ENCODE measurements at regions not wholly inside any gene's neighbourhood (a gene's known extent, or its start where the extent isn't known, plus 50 kb on each side); places are given as distances from the start of the nearest gene placed in this dataset.

DNA sequence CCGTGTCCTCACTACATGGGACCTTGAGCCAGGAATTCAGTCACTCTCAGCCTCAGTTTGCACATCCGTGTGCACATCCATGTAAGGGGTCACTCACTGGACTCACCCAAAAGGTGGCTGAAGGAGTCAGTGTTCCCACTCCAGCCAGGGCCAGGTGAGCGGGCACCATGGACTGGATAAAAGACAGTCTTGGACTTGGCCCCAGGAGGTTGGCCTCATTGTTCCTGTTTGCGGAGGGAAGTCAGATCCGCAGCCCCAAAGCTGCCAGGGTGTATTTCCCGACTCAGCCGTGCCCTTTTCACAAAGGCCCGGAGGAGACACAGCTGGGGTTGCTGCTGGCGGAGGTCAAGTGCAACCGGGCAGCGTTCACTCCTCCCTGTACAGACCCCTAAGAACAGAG lies 170.7 kb upstream of the MYL2 start:
- no peak for DNase-seq (ENCODE audit: extremely low read depth in 1 of 2, low read depth in 1 of 2)

- DNase-seq (ENCODE audit: extremely low read depth in 1 of 2, low read depth in 1 of 2): no peak
Observed at GRCh38 chr12:111089616-111090015, 169.2 kb upstream of the MYL2 start.

- no peak for DNase-seq (ENCODE audit: extremely low read depth in 1 of 2, low read depth in 1 of 2)
Observed at GRCh38 chr12:111088409-111088808, 168.0 kb upstream of the MYL2 start.

GRCh38 chr12:111086947-111087700 lies 166.7 kb upstream of the MYL2 start:
- no peak for DNase-seq (ENCODE audit: extremely low read depth in 1 of 2, low read depth in 1 of 2)

GRCh38 chr12:111085096-111085495 lies 164.7 kb upstream of the MYL2 start:
- DNase-seq (ENCODE audit: extremely low read depth in 1 of 2, low read depth in 1 of 2): no peak

GRCh38 chr12:111084605-111085004 lies 164.2 kb upstream of the MYL2 start:
- no peak for DNase-seq (ENCODE audit: extremely low read depth in 1 of 2, low read depth in 1 of 2)

DNA sequence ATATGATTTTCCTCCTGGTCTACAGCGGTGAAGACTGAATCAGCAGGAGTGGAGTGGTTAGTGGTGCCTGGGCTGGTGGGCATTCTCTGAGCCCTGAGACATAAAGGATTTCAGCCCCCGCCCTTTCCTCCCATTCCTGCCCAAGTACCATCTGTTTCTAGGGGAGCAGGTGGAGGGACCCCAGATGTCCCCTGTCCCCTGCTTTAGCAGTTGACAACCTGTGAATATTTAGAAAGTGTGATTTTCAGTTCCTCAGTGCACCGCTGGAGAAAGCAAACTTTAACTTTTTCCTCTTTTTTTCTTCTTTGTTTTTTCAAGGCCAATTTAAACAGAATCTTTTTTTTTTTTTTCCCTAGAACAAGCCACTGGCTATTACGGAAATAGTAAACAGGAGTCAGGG lies 163.8 kb upstream of the MYL2 start:
- DNase-seq (ENCODE audit: extremely low read depth in 1 of 2, low read depth in 1 of 2): no peak

DNA sequence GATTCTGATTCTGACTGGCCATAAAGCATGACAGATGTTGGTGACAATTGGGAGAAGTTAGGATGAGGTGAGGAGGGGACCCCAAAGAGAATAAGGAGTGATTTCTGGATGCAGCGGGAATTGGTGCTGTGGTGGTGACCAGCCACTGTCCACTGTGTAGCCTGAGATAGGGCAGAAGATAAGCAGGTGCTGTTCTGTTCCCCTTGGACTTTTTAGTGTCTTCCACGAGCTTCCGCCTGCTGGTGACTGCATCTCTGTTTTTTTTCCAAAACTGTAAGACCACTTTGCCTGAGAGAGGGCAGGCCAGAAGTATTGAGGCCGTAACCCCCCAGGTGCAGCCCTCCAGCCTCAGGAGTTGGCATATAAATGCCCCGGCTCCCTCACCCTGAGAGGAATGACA lies 161.2 kb upstream of the MYL2 start:
- no peak for DNase-seq (ENCODE audit: extremely low read depth in 1 of 2, low read depth in 1 of 2)

- DNase-seq (ENCODE audit: extremely low read depth in 1 of 2, low read depth in 1 of 2): no peak
Observed at GRCh38 chr12:111078731-111079130, 158.4 kb upstream of the MYL2 start.

DNA sequence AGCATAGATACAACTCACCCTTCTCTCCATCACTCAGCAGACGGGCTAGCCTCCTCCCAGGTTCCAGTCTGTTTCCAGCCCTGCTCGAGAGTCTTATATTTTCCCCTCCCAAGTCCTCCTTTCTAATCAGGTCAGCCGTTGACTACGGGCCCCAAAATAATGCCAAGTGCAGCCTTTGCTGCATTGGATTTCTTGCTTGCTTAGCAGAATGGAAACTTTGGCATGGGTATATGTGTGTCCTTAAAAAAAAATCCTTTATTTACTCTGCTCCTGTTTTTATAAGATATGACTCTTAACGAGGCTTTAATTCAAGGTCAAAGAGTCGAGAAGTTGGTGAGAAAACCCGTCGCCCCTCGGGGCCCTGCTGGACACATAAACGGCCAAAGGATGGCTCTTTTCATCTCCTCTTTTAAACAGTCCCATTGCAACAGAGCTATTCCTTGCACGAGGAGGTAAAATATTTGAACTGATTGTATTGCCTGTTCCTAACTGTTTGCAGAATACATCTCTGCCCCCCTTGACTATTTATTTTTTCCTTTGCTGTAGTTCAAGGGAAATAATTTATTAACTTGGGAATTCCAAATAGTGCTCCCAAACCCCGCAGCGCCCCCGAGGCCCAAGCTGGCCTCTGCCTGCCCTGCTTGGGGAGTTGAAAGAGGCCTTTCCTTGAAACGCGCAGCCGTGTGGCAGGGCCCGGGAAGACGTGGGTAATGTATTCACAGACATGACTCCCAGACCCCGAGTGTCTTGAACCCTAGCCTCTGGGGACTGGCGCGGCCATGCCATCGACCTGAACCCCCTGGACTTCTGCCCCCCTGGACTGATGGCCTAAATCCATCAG lies 156.5 kb upstream of the MYL2 start:
- DNase-seq (ENCODE audit: extremely low read depth in 1 of 2, low read depth in 1 of 2): no peak

- no peak for DNase-seq (ENCODE audit: extremely low read depth in 1 of 2, low read depth in 1 of 2)
Observed at GRCh38 chr12:111076199-111076598, 155.8 kb upstream of the MYL2 start.

GRCh38 chr12:111074965-111075364 lies 154.6 kb upstream of the MYL2 start:
- no peak for DNase-seq (ENCODE audit: extremely low read depth in 1 of 2, low read depth in 1 of 2)

DNA sequence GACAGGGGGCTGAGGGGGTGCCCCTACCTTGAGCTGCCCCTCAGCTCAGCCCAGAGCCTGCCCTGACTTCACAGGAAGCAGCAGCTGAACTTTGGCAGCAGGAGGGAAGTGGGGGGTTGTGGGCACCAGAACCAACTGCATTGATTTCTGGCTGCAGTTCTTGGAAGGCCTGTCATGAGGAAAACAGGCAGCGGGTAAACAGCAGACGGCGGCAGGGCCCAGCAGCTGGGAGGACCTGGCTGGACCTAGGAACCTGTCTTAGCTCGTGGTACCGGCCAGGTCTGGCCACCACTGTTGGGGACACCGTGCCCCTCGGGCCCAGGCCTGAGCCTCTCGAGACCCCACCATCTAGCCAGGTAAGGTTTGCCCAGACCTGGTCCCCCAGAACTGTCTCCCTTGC lies 154.2 kb upstream of the MYL2 start:
- no peak for DNase-seq (ENCODE audit: extremely low read depth in 1 of 2, low read depth in 1 of 2)

DNA sequence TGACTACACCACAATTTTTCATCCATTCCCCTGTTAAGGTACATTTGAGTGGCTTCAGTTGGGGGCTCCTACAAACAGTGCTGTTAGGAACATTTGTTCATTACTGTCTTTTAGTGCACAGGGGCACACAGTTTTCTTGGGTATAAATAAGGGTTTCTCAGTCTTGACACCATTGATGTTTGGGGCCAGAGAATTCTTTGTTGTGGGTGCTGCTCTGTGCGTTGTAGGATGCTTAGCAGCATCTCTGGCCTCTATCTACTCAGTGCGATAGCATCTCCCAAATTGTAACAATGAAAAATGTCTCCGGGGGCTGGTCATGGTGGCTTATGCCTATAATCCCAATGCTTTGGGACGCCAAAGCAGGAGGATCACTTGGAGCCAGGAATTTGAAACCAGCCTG lies 153.0 kb upstream of the MYL2 start:
- no peak for DNase-seq (ENCODE audit: extremely low read depth in 1 of 2, low read depth in 1 of 2)

DNA sequence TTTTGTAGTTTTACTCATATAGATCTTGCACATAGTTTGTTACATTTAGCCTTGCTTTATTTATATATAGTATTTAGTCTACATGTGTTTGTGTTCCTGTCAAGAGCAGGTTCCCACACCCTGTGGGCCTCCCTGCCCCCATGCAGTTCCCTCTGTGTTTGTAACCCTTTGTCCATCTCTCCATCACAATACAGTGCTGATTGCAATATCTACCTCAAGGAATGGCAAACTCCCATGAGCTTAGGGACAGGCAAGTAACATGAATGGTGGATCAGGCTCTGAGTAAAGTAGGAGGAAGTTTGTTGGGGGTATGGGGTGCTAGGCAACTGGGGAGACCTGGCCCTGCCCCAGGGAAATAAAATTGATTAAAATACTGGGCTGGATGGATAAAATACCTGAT lies 151.9 kb upstream of the MYL2 start:
- DNase-seq (ENCODE audit: extremely low read depth in 1 of 2, low read depth in 1 of 2): no peak

GRCh38 chr12:111069886-111070285 lies 149.5 kb upstream of the MYL2 start:
- DNase-seq (ENCODE audit: extremely low read depth in 1 of 2, low read depth in 1 of 2): no peak

DNA sequence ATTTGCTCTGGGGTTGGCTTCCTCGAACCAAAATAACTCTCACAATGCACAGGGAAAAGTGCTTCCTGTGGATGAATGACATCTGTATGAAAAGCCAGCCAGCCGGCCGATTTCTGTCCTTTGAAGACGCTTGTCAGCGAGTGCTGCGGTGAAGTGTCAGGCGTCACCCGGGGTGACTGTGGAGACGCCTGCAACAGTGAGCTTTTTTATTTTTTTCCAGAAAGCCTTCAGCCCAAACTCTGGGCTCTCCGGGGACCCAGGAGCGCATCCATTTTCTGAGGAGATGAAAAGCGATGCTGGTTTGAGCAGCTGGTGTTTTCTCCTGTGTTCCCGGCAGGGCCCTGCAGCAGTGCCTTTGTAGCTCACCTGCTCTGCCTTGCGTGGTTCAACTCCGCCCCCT lies 147.9 kb upstream of the MYL2 start:
- DNase-seq (ENCODE audit: extremely low read depth in 1 of 2, low read depth in 1 of 2): no peak

- no peak for DNase-seq (ENCODE audit: extremely low read depth in 1 of 2, low read depth in 1 of 2)
Observed at GRCh38 chr12:111067498-111067897, 147.1 kb upstream of the MYL2 start.

- no peak for DNase-seq (ENCODE audit: extremely low read depth in 1 of 2, low read depth in 1 of 2)
Observed at GRCh38 chr12:111066744-111067437, 146.5 kb upstream of the MYL2 start.

DNA sequence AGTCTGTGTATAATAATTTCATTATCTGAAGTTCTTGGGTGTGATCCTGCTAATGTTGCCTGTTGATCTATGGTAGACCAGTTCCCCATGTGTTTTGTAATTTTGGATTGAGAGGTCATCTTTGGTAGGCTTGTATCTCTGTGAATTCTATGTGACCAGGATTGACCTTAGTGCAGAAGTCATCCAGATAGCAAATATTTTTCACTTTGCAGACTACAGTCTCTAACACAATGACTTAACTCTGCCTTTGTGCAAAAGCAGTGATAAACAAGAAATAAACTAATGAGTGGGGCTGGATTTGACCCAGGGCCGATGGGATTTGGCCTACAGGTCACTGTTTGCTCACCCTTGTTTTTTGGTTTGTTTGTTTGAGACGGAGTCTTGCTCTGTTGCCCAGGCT lies 144.6 kb upstream of the MYL2 start:
- DNase-seq (ENCODE audit: extremely low read depth in 1 of 2, low read depth in 1 of 2): no peak

GRCh38 chr12:111064154-111064553 lies 143.8 kb upstream of the MYL2 start:
- no peak for DNase-seq (ENCODE audit: extremely low read depth in 1 of 2, low read depth in 1 of 2)

Measured in stimulated activated CD8-positive, alpha-beta memory T cell treated with anti-CD3 and anti-CD28 coated beads, Interleukin-7, amount 100 ng/mL, for 48 hours (primary cell).